Neural progenitor cell (in vitro differentiated cells): ENCODE measurements at regions not wholly inside any gene's neighbourhood (a gene's known extent, or its start where the extent isn't known, plus 50 kb on each side); places are given as distances from the start of the nearest gene placed in this dataset.

Source experiments
- EZH2 ChIP-seq: fragments of 200-600 bp; sonication (generic); IDR thresholded peaks from 2 replicates; pipeline ENCODE4 v1.6.1; 2017; ENCODE audit warnings: antibody characterized with exemption, mild to moderate bottlenecking, moderate library complexity
- TF ChIP-seq, protein P1 (sequence below): fragments of 200-600 bp; sonication (generic); IDR thresholded peaks from 2 replicates; pipeline ENCODE4 v1.5.1; 2017; ENCODE audit warnings: antibody characterized with exemption, mild to moderate bottlenecking

DNA sequence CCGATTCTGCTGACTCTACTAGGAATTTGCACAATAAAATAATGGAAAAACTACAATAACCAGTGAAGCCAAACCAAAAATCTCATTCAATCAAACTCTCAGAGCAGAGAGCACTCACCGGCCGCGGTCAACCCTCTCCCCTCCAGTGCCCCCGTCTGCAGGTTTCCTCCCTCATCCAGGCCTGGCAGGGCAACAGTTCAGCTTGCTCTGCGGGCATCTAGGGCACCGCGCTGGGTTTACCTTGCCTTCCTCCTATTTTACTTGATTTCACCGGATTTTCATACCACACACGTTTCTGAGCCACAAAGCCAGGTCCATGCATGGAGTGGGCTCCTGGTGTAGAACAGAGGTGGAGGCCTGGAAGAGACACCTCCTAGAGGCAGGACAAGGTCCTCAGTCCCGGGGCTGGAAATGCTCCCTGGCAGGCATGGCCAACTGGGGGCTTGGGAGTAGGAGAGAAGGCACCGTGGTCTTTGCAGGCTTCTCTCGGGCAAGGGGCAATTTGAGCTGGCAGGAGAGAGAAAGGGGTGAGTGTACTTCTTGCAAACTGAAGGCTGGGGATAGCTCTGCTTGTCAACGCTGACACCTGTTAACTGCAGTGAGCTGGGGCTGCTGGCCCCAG lies 938.4 kb downstream of the BRD1 start:
- TF ChIP-seq EZH2, result no peak
- TF ChIP-seq, protein P1, sequence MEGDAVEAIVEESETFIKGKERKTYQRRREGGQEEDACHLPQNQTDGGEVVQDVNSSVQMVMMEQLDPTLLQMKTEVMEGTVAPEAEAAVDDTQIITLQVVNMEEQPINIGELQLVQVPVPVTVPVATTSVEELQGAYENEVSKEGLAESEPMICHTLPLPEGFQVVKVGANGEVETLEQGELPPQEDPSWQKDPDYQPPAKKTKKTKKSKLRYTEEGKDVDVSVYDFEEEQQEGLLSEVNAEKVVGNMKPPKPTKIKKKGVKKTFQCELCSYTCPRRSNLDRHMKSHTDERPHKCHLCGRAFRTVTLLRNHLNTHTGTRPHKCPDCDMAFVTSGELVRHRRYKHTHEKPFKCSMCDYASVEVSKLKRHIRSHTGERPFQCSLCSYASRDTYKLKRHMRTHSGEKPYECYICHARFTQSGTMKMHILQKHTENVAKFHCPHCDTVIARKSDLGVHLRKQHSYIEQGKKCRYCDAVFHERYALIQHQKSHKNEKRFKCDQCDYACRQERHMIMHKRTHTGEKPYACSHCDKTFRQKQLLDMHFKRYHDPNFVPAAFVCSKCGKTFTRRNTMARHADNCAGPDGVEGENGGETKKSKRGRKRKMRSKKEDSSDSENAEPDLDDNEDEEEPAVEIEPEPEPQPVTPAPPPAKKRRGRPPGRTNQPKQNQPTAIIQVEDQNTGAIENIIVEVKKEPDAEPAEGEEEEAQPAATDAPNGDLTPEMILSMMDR, result no peak
